Panc1 (cell line): ENCODE measurements at regions not wholly inside any gene's neighbourhood (a gene's known extent, or its start where the extent isn't known, plus 50 kb on each side); places are given as distances from the start of the nearest gene placed in this dataset.

Experiments used
- ATAC-seq: fragments of 200-7000 bp; cut with Tn5 transposase; 2 replicates; pipeline ENCODE4 v1.9.1; 2020; ENCODE audit warnings: mild to moderate bottlenecking, moderate library complexity
- BruUV-seq: library from RNA; stranded (reverse); fragments of 400-500 nt; replicated peaks from 2 replicates; lab custom pipeline; 2021; lab: Mats Ljungman, UMichigan
- CTCF ChIA-PET: fragments of 300-600 bp; sonication (Branson Sonifier 250); formaldehyde crosslinking; loops from one replicate; lab custom pipeline; 2022; ENCODE audit warnings: antibody characterized with exemption; lab: Charles Lee
- POLR2A ChIA-PET: fragments of 300-600 bp; sonication (Branson Sonifier 250); formaldehyde crosslinking; loops from one replicate; lab custom pipeline; 2022; ENCODE audit warnings: antibody characterized with exemption; lab: Charles Lee
- DNase-seq: peaks from one replicate; pipeline ENCODE4 v3.0.0-alpha.2; 2010; ENCODE audit warnings: low read depth, low spot score
- H3K27ac ChIP-seq: 2 replicates; pipeline ENCODE4 v1.5.1; 2011; ENCODE audit warnings: mild to moderate bottlenecking, low read length, inconsistent platforms
- H3K27me3 ChIP-seq: fragments of 200-500 bp; sonication (Bioruptor generic); 2 replicates; pipeline ENCODE4 v1.6.0; 2014; ENCODE audit warnings: low read length, inconsistent platforms; ENCODE audit not compliant: control insufficient read depth, insufficient read depth
- H3K36me3 ChIP-seq: fragments of 200-500 bp; sonication (Bioruptor generic); 2 replicates; pipeline ENCODE4 v1.5.1; 2014; ENCODE audit warnings: inconsistent platforms, mild to moderate bottlenecking, low read length, moderate library complexity; ENCODE audit not compliant: control insufficient read depth, insufficient read depth
- H3K4me1 ChIP-seq: 2 replicates; pipeline ENCODE4 v1.5.1; 2011; ENCODE audit warnings: inconsistent platforms, mild to moderate bottlenecking, low read length, moderate library complexity; ENCODE audit not compliant: control insufficient read depth, insufficient read depth
- H3K4me3 ChIP-seq, 2 experiments: 2 replicates each; pipeline ENCODE4 v1.5.1; 2011 to 2012; ENCODE audit warnings: low read depth in 2 of 2, low read length in 2 of 2, mild to moderate bottlenecking in 2 of 2, inconsistent platforms in 1 of 2, moderate library complexity in 1 of 2
- H3K9me3 ChIP-seq: fragments of 200-500 bp; sonication (Bioruptor generic); 2 replicates; pipeline ENCODE4 v1.5.1; 2014; ENCODE audit warnings: low read depth, mild to moderate bottlenecking, inconsistent platforms, low read length, moderate library complexity; ENCODE audit not compliant: control insufficient read depth, insufficient read depth
- REST ChIP-seq, 2 experiments: IDR thresholded peaks; 2 replicates each; pipeline ENCODE4 v1.6.1; 2011 to 2012; ENCODE audit warnings: low read depth in 2 of 2, control low read depth in 1 of 2, low read length in 1 of 2, mild to moderate bottlenecking in 1 of 2, moderate library complexity in 1 of 2; ENCODE audit not compliant: insufficient read depth in 1 of 2
- SIN3A ChIP-seq: IDR thresholded peaks from 2 replicates; pipeline ENCODE4 v1.6.1; 2012; ENCODE audit warnings: low read depth, mild to moderate bottlenecking, low read length, moderate library complexity, borderline replicate concordance; ENCODE audit not compliant: insufficient read depth
- TCF7L2 ChIP-seq: IDR thresholded peaks from 2 replicates; pipeline ENCODE4 v1.6.1; 2011; ENCODE audit warnings: mild to moderate bottlenecking, low read depth, low read length, inconsistent platforms
- in situ Hi-C: cut with HindIII; loops from 2 replicates; pipeline ENCODE4 v1.10.0; 2016; ENCODE audit warnings: low sequenced_read_pairs, low pct_unique_long_range_greater_than_20kb
- intact Hi-C: fragments of 100-400 bp; cut with micrococcal nuclease; formaldehyde crosslinking; loops from one replicate; pipeline ENCODE4 v1.10.0; 2022; ENCODE audit not compliant: unreplicated experiment
- TF ChIP-seq, protein P1 (sequence below): fragments of 450-650 bp; IDR thresholded peaks from 2 replicates; pipeline ENCODE4 v1.5.1; 2017; ENCODE audit warnings: mild to moderate bottlenecking

GRCh38 chr1:29939079-29939478 lies 702.8 kb downstream of the PTPRU start:
- peak; percentile 13 for DNase-seq
- no peaks in the 10 kb centered on the region for H3K27me3 ChIP-seq
- H3K4me1 ChIP-seq: no peaks in the 10 kb centered on the region
- ATAC-seq: no peak
- TF ChIP-seq TCF7L2: no peak
- TF ChIP-seq, protein P1, sequence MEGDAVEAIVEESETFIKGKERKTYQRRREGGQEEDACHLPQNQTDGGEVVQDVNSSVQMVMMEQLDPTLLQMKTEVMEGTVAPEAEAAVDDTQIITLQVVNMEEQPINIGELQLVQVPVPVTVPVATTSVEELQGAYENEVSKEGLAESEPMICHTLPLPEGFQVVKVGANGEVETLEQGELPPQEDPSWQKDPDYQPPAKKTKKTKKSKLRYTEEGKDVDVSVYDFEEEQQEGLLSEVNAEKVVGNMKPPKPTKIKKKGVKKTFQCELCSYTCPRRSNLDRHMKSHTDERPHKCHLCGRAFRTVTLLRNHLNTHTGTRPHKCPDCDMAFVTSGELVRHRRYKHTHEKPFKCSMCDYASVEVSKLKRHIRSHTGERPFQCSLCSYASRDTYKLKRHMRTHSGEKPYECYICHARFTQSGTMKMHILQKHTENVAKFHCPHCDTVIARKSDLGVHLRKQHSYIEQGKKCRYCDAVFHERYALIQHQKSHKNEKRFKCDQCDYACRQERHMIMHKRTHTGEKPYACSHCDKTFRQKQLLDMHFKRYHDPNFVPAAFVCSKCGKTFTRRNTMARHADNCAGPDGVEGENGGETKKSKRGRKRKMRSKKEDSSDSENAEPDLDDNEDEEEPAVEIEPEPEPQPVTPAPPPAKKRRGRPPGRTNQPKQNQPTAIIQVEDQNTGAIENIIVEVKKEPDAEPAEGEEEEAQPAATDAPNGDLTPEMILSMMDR: no peak
- H3K27ac ChIP-seq: no peak overlapping the region
- intact Hi-C loops (no loop called here), in situ Hi-C loops (no loop called here)
- POLR2A ChIA-PET: no interaction called here
- BruUV-seq: no TSS peak
- no peaks in the 10 kb centered on the region for H3K36me3 ChIP-seq
- CTCF ChIA-PET: interaction anchor here (0.5 kb wide), 1 partner anchor 907 kb away, joined by 5 read pairs; no protein-coding TSS in a partner anchor
- H3K9me3 ChIP-seq: no peaks in the 10 kb centered on the region
- no peak overlapping the region for H3K4me3 ChIP-seq

GRCh38 chr1:29937356-29937755 lies 701.0 kb downstream of the PTPRU start:
- CTCF ChIA-PET: no interaction called here

More at GRCh38 chr1:29937356-29937755, 701.0 kb downstream of the PTPRU start:
- Histone ChIP-seq H3K4me1 (no peaks in the 10 kb centered on the region), H3K36me3 (no peaks in the 10 kb centered on the region), H3K27me3 (no peaks in the 10 kb centered on the region), H3K4me3 (no peak overlapping the region), H3K27ac (no peak overlapping the region), H3K9me3 (no peaks in the 10 kb centered on the region)
- DNase-seq (no peak), ATAC-seq (no peak)
- in situ Hi-C loops: no loop called here
- POLR2A ChIA-PET: no interaction called here
- no TSS peak for BruUV-seq
- TF ChIP-seq SIN3A (no peak), REST (IDR thresholded peaks at IDR 0.05; ENCODE audit: insufficient read depth in 1 of 2, low read depth in 2 of 2, low read length in 1 of 2) (no peak)
- TF ChIP-seq, protein P1: no peak
- intact Hi-C loops: no loop called here
